Esophagus squamous epithelium (tissue), 5 donors: ENCODE measurements at regions not wholly inside any gene's neighbourhood (a gene's known extent, or its start where the extent isn't known, plus 50 kb on each side); places are given as distances from the start of the nearest gene placed in this dataset.

Experiments used
- DNase-seq: peaks from one replicate; lab custom pipeline; 2025; lab: John Stamatoyannopoulos, UW
- H3K27ac ChIP-seq, 4 donors: fragments of 200-600 bp; sonication (generic); one replicate each; pipeline ENCODE4 v1.5.1; 2016 to 2019; ENCODE audit warnings: mild to moderate bottlenecking in 1 of 4
- H3K27me3 ChIP-seq, 4 donors: fragments of 200-600 bp; sonication (generic); 1 replicate in 3 of 4; 2 replicates in 1 of 4; pipeline versions ENCODE4 v1.5.1 to v1.6.0; 2017 to 2021; ENCODE audit warnings: antibody characterized with exemption in 1 of 4
- H3K36me3 ChIP-seq, 3 donors: fragments of 200-600 bp; sonication (generic); one replicate each; pipeline ENCODE4 v1.5.1; 2016 to 2019
- H3K4me1 ChIP-seq, 3 donors: fragments of 200-600 bp; sonication (generic); one replicate each; pipeline ENCODE4 v1.5.1; 2017 to 2019
- H3K4me3 ChIP-seq, 4 donors: fragments of 200-600 bp; sonication (generic); 1 replicate in 3 of 4; 2 replicates in 1 of 4; pipeline ENCODE4 v1.5.1; 2016 to 2019; ENCODE audit warnings: mild to moderate bottlenecking in 2 of 4, moderate library complexity in 1 of 4
- H3K9me3 ChIP-seq, 3 donors: fragments of 200-600 bp; sonication (generic); one replicate each; pipeline ENCODE4 v1.5.1; 2016 to 2019
- CTCF ChIP-seq, 6 experiments: fragments of 450-650 bp in 4 of 6; fragments of 200-600 bp in 2 of 6; sonication (generic) in 2 of 6; IDR thresholded peaks; one replicate each; pipeline ENCODE4 v1.5.1; 2016 to 2019; ENCODE audit warnings: antibody characterized with exemption in 6 of 6, mild to moderate bottlenecking in 4 of 6, moderate library complexity in 4 of 6
- POLR2A ChIP-seq, 4 donors: fragments of 450-650 bp; IDR thresholded peaks; one replicate each; pipeline ENCODE4 v1.6.1; 2017; ENCODE audit warnings: antibody characterized with exemption in 4 of 4, mild to moderate bottlenecking in 4 of 4, moderate library complexity in 3 of 4
- WGBS, 2 donors: methylation state at CpG; one replicate each; pipeline ENCODE4 v1.1.5; 2018; 5-methylcytosine and 5-hydroxymethylcytosine counted together
- intact Hi-C: fragments of 100-400 bp; cut with DNase I; formaldehyde crosslinking; loops from one replicate; pipeline ENCODE4 v1.15.0; 2022
- donor health status: DM: yes; HTN: yes; CAD: no.

GRCh38 chr14:29061702-29062101, 295.1 kb downstream of the FOXG1 start:
- 55 to 60% methylated on average over 2 of the region's 2 CpGs for WGBS, 2 donors
- no peaks in the 10 kb centered on the region for H3K4me1 ChIP-seq
- TF ChIP-seq POLR2A (IDR thresholded peaks at IDR 0.05) = no peak
- TF ChIP-seq CTCF (IDR thresholded peaks at IDR 0.05) = no peak
- intact Hi-C loops = no loop called here
- H3K36me3 ChIP-seq = no peaks in the 10 kb centered on the region
- H3K9me3 ChIP-seq = no peaks in the 10 kb centered on the region
- no peak overlapping the region for H3K27ac ChIP-seq
- H3K4me3 ChIP-seq = no peak overlapping the region
- no peak for DNase-seq
- no peaks in the 10 kb centered on the region for H3K27me3 ChIP-seq

GRCh38 chr14:29062466-29062865, 295.9 kb downstream of the FOXG1 start:
- WGBS, 2 donors = 59% methylated on average over 6 of the region's 6 CpGs
- H3K27ac ChIP-seq = no peak overlapping the region
- H3K4me1 ChIP-seq = no peaks in the 10 kb centered on the region
- DNase-seq = no peak
- TF ChIP-seq POLR2A (IDR thresholded peaks at IDR 0.05) (no peak), CTCF (IDR thresholded peaks at IDR 0.05) (no peak)
- H3K27me3 ChIP-seq = no peaks in the 10 kb centered on the region
- no peak overlapping the region for H3K4me3 ChIP-seq
- H3K9me3 ChIP-seq = no peaks in the 10 kb centered on the region
- intact Hi-C loops = no loop called here
- no peaks in the 10 kb centered on the region for H3K36me3 ChIP-seq

GRCh38 chr14:29062976-29063375, 296.4 kb downstream of the FOXG1 start:
- Histone ChIP-seq H3K36me3 (no peaks in the 10 kb centered on the region), H3K4me3 (no peak overlapping the region), H3K4me1 (no peaks in the 10 kb centered on the region), H3K27ac (no peak overlapping the region), H3K9me3 (no peaks in the 10 kb centered on the region), H3K27me3 (no peaks in the 10 kb centered on the region)
- DNase-seq = no peak
- TF ChIP-seq POLR2A (IDR thresholded peaks at IDR 0.05) (no peak), CTCF (IDR thresholded peaks at IDR 0.05) (no peak)
- intact Hi-C loops = no loop called here
- 62 to 64% methylated on average over 4 of the region's 4 CpGs for WGBS, 2 donors

GRCh38 chr14:29064305-29064900, 297.8 kb downstream of the FOXG1 start:
- 60 to 65% methylated on average over 3 of the region's 3 CpGs for WGBS, 2 donors

GRCh38 chr14:29069228-29069627, 302.6 kb downstream of the FOXG1 start:
- Histone ChIP-seq H3K27me3 (no peaks in the 10 kb centered on the region), H3K9me3 (no peaks in the 10 kb centered on the region), H3K4me3 (no peak overlapping the region), H3K36me3 (no peaks in the 10 kb centered on the region), H3K4me1 (no peaks in the 10 kb centered on the region), H3K27ac (no peak overlapping the region)
- TF ChIP-seq POLR2A (IDR thresholded peaks at IDR 0.05) = no peak
- no peak for TF ChIP-seq CTCF (IDR thresholded peaks at IDR 0.05)
- DNase-seq = no peak
- intact Hi-C loops = no loop called here
- WGBS, 2 donors = 67 to 71% methylated on average over 1 of the region's 1 CpG

More at GRCh38 chr14:29064305-29064900, 297.8 kb downstream of the FOXG1 start:
- no peak for TF ChIP-seq CTCF (IDR thresholded peaks at IDR 0.05)
- no peak for TF ChIP-seq POLR2A (IDR thresholded peaks at IDR 0.05)
- Histone ChIP-seq H3K27ac (no peak overlapping the region), H3K4me3 (no peak overlapping the region), H3K36me3 (no peaks in the 10 kb centered on the region), H3K4me1 (no peaks in the 10 kb centered on the region), H3K9me3 (no peaks in the 10 kb centered on the region), H3K27me3 (no peaks in the 10 kb centered on the region)
- intact Hi-C loops = no loop called here
- no peak for DNase-seq
